WTC11 (cell line): ENCODE measurements at regions not wholly inside any gene's neighbourhood (a gene's known extent, or its start where the extent isn't known, plus 50 kb on each side); places are given as distances from the start of the nearest gene placed in this dataset.
"Not testable (repeated sequence)": the region's sequence is repeated elsewhere in the genome, so short reads cannot be mapped to it uniquely, and the experiment has no call there.

Experiments
- CTCF ChIP-seq: fragments of 200-600 bp; IDR thresholded peaks from 2 replicates; pipeline ENCODE4 v1.8.0; 2022; ENCODE audit warnings: antibody characterized with exemption
- MAX ChIP-seq: sonication (generic); formaldehyde crosslinking; IDR thresholded peaks from 2 replicates; pipeline ENCODE4 v1.8.0; 2022; ENCODE audit warnings: mild to moderate bottlenecking, missing genetic modification reagents
- NR2C2 ChIP-seq: sonication (generic); formaldehyde crosslinking; IDR thresholded peaks from 2 replicates; pipeline ENCODE4 v1.8.0; 2022; ENCODE audit warnings: mild to moderate bottlenecking, missing genetic modification reagents
- TEAD4 ChIP-seq: sonication (generic); formaldehyde crosslinking; IDR thresholded peaks from 2 replicates; pipeline ENCODE4 v1.8.0; 2022; ENCODE audit warnings: mild to moderate bottlenecking, missing genetic modification reagents
- ZNF317 ChIP-seq: sonication (generic); formaldehyde crosslinking; IDR thresholded peaks from 2 replicates; pipeline ENCODE4 v1.8.1; 2023; ENCODE audit warnings: low read depth, mild to moderate bottlenecking, moderate library complexity, missing genetic modification reagents, borderline replicate concordance
- TF ChIP-seq, protein P1 (sequence below): sonication (generic); formaldehyde crosslinking; conservative IDR thresholded peaks from 2 replicates; pipeline ENCODE4 v1.8.1; 2023; ENCODE audit warnings: mild to moderate bottlenecking, low read depth, missing genetic modification reagents, moderate library complexity

GRCh38 chr16:29159603-29160002, 174.8 kb downstream of the LAT start:
- not testable (repeated sequence) for TF ChIP-seq CTCF; NR2C2 (CRISPR knock-in tag); TEAD4; MAX; ZNF317 (CRISPR knock-in tag)
- TF ChIP-seq, protein P1, sequence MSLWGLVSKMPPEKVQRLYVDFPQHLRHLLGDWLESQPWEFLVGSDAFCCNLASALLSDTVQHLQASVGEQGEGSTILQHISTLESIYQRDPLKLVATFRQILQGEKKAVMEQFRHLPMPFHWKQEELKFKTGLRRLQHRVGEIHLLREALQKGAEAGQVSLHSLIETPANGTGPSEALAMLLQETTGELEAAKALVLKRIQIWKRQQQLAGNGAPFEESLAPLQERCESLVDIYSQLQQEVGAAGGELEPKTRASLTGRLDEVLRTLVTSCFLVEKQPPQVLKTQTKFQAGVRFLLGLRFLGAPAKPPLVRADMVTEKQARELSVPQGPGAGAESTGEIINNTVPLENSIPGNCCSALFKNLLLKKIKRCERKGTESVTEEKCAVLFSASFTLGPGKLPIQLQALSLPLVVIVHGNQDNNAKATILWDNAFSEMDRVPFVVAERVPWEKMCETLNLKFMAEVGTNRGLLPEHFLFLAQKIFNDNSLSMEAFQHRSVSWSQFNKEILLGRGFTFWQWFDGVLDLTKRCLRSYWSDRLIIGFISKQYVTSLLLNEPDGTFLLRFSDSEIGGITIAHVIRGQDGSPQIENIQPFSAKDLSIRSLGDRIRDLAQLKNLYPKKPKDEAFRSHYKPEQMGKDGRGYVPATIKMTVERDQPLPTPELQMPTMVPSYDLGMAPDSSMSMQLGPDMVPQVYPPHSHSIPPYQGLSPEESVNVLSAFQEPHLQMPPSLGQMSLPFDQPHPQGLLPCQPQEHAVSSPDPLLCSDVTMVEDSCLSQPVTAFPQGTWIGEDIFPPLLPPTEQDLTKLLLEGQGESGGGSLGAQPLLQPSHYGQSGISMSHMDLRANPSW (CRISPR knock-in tag) = not testable (repeated sequence)
